ENCODE measurements at regions not wholly inside any gene's neighbourhood (a gene's known extent, or its start where the extent isn't known, plus 50 kb on each side); places are given as distances from the start of the nearest gene placed in this dataset.

DNA sequence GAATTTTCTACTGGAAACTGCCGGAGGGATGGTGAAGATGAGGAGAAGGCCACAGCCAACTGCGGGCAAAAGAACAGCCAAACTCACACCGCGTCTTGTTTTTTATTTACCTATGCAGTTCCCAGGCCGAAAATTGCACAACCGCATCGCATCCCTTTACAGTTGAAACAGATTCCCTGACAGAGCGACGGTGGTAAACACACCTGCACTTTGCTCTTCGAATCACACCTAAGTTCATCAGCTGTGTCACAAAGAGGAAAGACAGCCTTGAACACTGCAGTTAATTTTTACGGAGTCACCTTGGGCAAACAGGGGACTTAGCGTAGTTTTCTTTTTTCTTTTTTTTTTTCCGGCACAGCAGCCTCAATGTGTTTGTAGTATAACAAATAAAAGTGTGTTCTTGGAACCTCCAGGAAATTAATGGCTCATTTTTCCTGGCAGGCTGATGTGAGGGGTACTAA is 272.0 kb upstream of the DIO3 start (continued):
- TF ChIP-seq ARID4A (CRISPR knock-in tag; IDR thresholded peaks at IDR 0.05; ENCODE audit: borderline replicate concordance) (no peak; the same call in 1 of the 2 replicates), MTF1 (CRISPR knock-in tag; IDR thresholded peaks at IDR 0.05) (no peak), BRD4 (CRISPR knock-in tag; IDR thresholded peaks at IDR 0.05) (peak; percentile 45), ZNF362 (CRISPR knock-in tag; IDR thresholded peaks at IDR 0.05; ENCODE audit: borderline replicate concordance) (peak; percentile 96), RFX1 (IDR thresholded peaks at IDR 0.05) (no peak), ZFP36L2 (CRISPR knock-in tag; IDR thresholded peaks at IDR 0.05) (no peak), MAZ (IDR thresholded peaks at IDR 0.05; ENCODE audit: borderline replicate concordance, low read depth, low read length) (no peak), MAZ (CRISPR knock-in tag; IDR thresholded peaks at IDR 0.05; ENCODE audit: low read depth) (no peak), MIXL1 (CRISPR knock-in tag; IDR thresholded peaks at IDR 0.05) (peak; percentile 94), ZSCAN12 (CRISPR knock-in tag; IDR thresholded peaks at IDR 0.05) (0 out of 2 replicates have a peak, but pooled peaks have one; percentile 72), SMARCE1 (IDR thresholded peaks at IDR 0.05; ENCODE audit: borderline replicate concordance) (no peak), KDM5A (IDR thresholded peaks at IDR 0.05; ENCODE audit: borderline replicate concordance, low read length) (no peak), ZSCAN5A (CRISPR knock-in tag; IDR thresholded peaks at IDR 0.05; ENCODE audit: borderline replicate concordance) (no peak)
- TF ChIP-seq, protein P1, sequence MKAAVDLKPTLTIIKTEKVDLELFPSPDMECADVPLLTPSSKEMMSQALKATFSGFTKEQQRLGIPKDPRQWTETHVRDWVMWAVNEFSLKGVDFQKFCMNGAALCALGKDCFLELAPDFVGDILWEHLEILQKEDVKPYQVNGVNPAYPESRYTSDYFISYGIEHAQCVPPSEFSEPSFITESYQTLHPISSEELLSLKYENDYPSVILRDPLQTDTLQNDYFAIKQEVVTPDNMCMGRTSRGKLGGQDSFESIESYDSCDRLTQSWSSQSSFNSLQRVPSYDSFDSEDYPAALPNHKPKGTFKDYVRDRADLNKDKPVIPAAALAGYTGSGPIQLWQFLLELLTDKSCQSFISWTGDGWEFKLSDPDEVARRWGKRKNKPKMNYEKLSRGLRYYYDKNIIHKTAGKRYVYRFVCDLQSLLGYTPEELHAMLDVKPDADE (CRISPR knock-in tag; IDR thresholded peaks at IDR 0.05), result 0 out of 2 replicates have a peak, but pooled peaks have one; percentile 60
- TF ChIP-seq, protein P2, sequence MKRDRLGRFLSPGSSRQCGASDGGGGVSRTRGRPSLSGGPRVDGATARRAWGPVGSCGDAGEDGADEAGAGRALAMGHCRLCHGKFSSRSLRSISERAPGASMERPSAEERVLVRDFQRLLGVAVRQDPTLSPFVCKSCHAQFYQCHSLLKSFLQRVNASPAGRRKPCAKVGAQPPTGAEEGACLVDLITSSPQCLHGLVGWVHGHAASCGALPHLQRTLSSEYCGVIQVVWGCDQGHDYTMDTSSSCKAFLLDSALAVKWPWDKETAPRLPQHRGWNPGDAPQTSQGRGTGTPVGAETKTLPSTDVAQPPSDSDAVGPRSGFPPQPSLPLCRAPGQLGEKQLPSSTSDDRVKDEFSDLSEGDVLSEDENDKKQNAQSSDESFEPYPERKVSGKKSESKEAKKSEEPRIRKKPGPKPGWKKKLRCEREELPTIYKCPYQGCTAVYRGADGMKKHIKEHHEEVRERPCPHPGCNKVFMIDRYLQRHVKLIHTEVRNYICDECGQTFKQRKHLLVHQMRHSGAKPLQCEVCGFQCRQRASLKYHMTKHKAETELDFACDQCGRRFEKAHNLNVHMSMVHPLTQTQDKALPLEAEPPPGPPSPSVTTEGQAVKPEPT (CRISPR knock-in tag; IDR thresholded peaks at IDR 0.05; ENCODE audit: low read depth), result no peak
- TF ChIP-seq, protein P3, sequence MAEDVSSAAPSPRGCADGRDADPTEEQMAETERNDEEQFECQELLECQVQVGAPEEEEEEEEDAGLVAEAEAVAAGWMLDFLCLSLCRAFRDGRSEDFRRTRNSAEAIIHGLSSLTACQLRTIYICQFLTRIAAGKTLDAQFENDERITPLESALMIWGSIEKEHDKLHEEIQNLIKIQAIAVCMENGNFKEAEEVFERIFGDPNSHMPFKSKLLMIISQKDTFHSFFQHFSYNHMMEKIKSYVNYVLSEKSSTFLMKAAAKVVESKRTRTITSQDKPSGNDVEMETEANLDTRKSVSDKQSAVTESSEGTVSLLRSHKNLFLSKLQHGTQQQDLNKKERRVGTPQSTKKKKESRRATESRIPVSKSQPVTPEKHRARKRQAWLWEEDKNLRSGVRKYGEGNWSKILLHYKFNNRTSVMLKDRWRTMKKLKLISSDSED (CRISPR knock-in tag; IDR thresholded peaks at IDR 0.05), result 0 out of 2 replicates have a peak, but pooled peaks have one; percentile 1
- TF ChIP-seq, protein P4, sequence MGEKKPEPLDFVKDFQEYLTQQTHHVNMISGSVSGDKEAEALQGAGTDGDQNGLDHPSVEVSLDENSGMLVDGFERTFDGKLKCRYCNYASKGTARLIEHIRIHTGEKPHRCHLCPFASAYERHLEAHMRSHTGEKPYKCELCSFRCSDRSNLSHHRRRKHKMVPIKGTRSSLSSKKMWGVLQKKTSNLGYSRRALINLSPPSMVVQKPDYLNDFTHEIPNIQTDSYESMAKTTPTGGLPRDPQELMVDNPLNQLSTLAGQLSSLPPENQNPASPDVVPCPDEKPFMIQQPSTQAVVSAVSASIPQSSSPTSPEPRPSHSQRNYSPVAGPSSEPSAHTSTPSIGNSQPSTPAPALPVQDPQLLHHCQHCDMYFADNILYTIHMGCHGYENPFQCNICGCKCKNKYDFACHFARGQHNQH (CRISPR knock-in tag; IDR thresholded peaks at IDR 0.05), result peak; percentile 99
